ENCODE measurements at regions not wholly inside any gene's neighbourhood (a gene's known extent, or its start where the extent isn't known, plus 50 kb on each side); places are given as distances from the start of the nearest gene placed in this dataset.

GRCh38 chr14:38521591-38521990, 265.7 kb upstream of the CLEC14A start:
- DNase-seq (ENCODE audit: low read depth) = no peak
- no peak for TF ChIP-seq CTCF (IDR thresholded peaks at IDR 0.05; ENCODE audit: insufficient read depth, low read depth, low read length, missing control alignments)
- no peak overlapping the region for H3K4me3 ChIP-seq (ENCODE audit: low read length)

- H3K4me3 ChIP-seq (ENCODE audit: low read length) = no peak overlapping the region
- TF ChIP-seq CTCF (IDR thresholded peaks at IDR 0.05; ENCODE audit: insufficient read depth, low read depth, low read length, missing control alignments) = no peak
- no peak for DNase-seq (ENCODE audit: low read depth)
These were observed 261.5 kb upstream of the CLEC14A start for GRCh38 chr14:38517426-38517825.

GRCh38 chr14:38512236-38512635, 256.3 kb upstream of the CLEC14A start:
- DNase-seq (ENCODE audit: low read depth) = no peak
- TF ChIP-seq CTCF (IDR thresholded peaks at IDR 0.05; ENCODE audit: insufficient read depth, low read depth, low read length, missing control alignments) = no peak
- no peak overlapping the region for H3K4me3 ChIP-seq (ENCODE audit: low read length)

- no peak for DNase-seq (ENCODE audit: low read depth)
- no peak overlapping the region for H3K4me3 ChIP-seq (ENCODE audit: low read length)
- TF ChIP-seq CTCF (IDR thresholded peaks at IDR 0.05; ENCODE audit: insufficient read depth, low read depth, low read length, missing control alignments) = no peak
These were observed 251.4 kb upstream of the CLEC14A start for GRCh38 chr14:38507299-38507698.

GRCh38 chr14:38505973-38506249, 250.0 kb upstream of the CLEC14A start:
- TF ChIP-seq CTCF (IDR thresholded peaks at IDR 0.05; ENCODE audit: insufficient read depth, low read depth, low read length, missing control alignments) = no peak
- H3K4me3 ChIP-seq (ENCODE audit: low read length) = no peak overlapping the region
- DNase-seq (ENCODE audit: low read depth) = no peak

GRCh38 chr14:38505221-38505972, 249.5 kb upstream of the CLEC14A start:
- no peak for DNase-seq (ENCODE audit: low read depth)
- TF ChIP-seq CTCF (IDR thresholded peaks at IDR 0.05; ENCODE audit: insufficient read depth, low read depth, low read length, missing control alignments) = no peak
- no peak overlapping the region for H3K4me3 ChIP-seq (ENCODE audit: low read length)

- no peak overlapping the region for H3K4me3 ChIP-seq (ENCODE audit: low read length)
- TF ChIP-seq CTCF (IDR thresholded peaks at IDR 0.05; ENCODE audit: insufficient read depth, low read depth, low read length, missing control alignments) = no peak
- no peak for DNase-seq (ENCODE audit: low read depth)
These were observed 248.3 kb upstream of the CLEC14A start for GRCh38 chr14:38504175-38504574.
